ENCODE measurements at regions not wholly inside any gene's neighbourhood (a gene's known extent, or its start where the extent isn't known, plus 50 kb on each side); places are given as distances from the start of the nearest gene placed in this dataset.

GRCh38 chr1:114331936-114332335 lies 178.3 kb upstream of the SYT6 start:
- TF ChIP-seq CTCF (conservative IDR thresholded peaks at IDR 0.05), result no peak
- TF ChIP-seq EZH2 (IDR thresholded peaks at IDR 0.05; ENCODE audit: low read depth), result no peak

Measured in PC-9 (cell line).